ENCODE measurements at regions not wholly inside any gene's neighbourhood (a gene's known extent, or its start where the extent isn't known, plus 50 kb on each side); places are given as distances from the start of the nearest gene placed in this dataset.
A peak's percentile ranks its signal among the peaks of the same experiment; 100 is the strongest.

DNA sequence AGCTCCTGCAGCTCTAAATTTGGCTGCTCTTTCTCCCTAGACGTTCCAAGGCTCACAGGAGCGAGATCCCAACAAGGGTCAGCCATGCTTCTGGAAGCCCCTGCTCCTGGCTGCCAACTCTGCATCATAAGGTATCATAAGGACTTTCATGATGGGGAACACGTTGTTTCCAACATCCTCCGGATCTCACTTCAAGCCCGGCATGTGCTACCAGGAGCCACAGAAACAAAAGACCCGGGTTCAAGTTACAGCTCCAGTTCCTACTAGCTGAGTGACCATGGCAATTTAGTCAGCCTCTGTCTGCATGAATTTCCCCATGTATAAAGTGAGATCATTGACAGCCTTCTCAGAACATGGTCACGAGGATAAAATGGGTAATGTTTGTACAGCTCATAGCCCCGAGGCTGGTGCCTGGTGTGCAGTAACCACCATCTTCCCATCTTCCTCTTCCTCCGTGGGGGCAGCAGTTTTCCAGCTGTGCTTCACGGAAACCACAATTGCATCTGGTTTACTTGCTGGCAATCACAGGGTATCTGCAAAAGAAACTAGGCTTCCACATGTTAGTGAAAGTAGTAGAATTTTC lies 209.0 kb upstream of the ECI2 start:
- ChIA-PET CTCF (interaction anchor here (1.0 kb wide), 1 partner anchor 27 kb away, joined by 3 read pairs; no protein-coding TSS in a partner anchor), POLR2A (no interaction called here)
- peaks cover 7 to 27% (median 13%) of the 10 kb centered on the region in 4 experiments for H3K4me1 ChIP-seq (ENCODE audit: control extremely low read depth in 1 of 4, control insufficient read depth in 4 of 4, insufficient read depth in 4 of 4, low read length in 3 of 4)

DNA sequence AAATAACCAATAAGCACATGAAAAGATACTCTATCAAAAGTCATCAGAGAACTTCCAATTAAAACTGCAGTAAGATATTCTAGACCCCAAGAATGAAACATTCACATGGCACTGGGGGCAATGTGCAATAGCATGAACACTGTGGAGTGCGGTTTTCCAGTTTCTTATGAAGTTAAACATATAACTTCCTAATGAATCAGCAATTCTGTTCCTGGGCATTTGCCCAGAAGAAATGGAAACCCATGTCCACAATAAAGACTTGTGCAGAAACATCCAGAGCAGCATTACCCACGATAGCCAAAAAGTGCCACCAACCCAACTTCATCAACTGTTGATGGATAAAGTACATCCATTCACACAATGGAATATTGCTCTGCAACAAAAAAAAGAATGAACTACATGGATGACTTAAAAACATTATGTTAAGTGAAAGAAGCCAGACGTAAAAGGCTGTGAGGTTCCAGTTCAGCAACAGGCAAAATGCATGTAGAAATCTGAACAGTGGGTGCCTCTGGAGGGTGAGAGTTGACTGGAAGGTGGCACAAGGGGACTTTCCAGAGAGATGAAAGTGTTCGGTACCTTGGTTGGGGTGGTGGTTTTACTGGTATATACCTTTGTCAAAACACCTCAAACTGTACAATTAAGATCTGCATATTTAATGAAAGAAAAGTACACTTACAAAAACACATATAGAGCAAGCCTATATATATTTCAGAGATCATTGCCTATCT lies 207.2 kb upstream of the ECI2 start:
- H3K4me1 ChIP-seq (ENCODE audit: control extremely low read depth in 1 of 4, control insufficient read depth in 4 of 4, insufficient read depth in 4 of 4, low read length in 3 of 4), result peaks cover 7 to 27% (median 13%) of the 10 kb centered on the region in 4 experiments
- no peak for DNase-seq
- 90% methylated on average over 2 of the region's 4 CpGs for WGBS (ENCODE audit: insufficient coverage)
- no peak overlapping the region for H3K27ac ChIP-seq (ENCODE audit: insufficient read depth in 1 of 2, low read depth in 1 of 2, low read length in 2 of 2, poor library complexity in 1 of 2, severe bottlenecking in 2 of 2)
- POLR2A ChIA-PET, result no interaction called here
- no peak overlapping the region for H3K4me3 ChIP-seq (ENCODE audit: control insufficient read depth in 1 of 7, extremely low read depth in 1 of 7, insufficient read depth in 4 of 7, low read depth in 2 of 7, low read length in 6 of 7)
- no peaks in the 10 kb centered on the region for H3K27me3 ChIP-seq (replicated peaks in 2 of 5; ENCODE audit: control insufficient read depth in 4 of 5, insufficient read depth in 5 of 5, low read length in 4 of 5)
- H3K9me3 ChIP-seq (ENCODE audit: control extremely low read depth in 1 of 5, control insufficient read depth in 4 of 5, insufficient read depth in 2 of 5, low read depth in 1 of 5, low read length in 4 of 5), result peaks cover 0 to 5% (median 0%) of the 10 kb centered on the region in 5 experiments
- CTCF ChIA-PET, result no interaction called here
- H3K36me3 ChIP-seq (ENCODE audit: control insufficient read depth in 4 of 4, insufficient read depth in 4 of 4, low read length in 3 of 4), result no peaks in the 10 kb centered on the region

More for the DNA sequence above, 209.0 kb upstream of the ECI2 start:
- peak; percentile 14 to 81 (median 72) for DNase-seq
- 61% methylated on average over 8 of the region's 10 CpGs for WGBS (ENCODE audit: insufficient coverage)
- Histone ChIP-seq H3K9me3 (ENCODE audit: control extremely low read depth in 1 of 5, control insufficient read depth in 4 of 5, insufficient read depth in 2 of 5, low read depth in 1 of 5, low read length in 4 of 5) (peaks cover 0 to under 1% (median 0%) of the 10 kb centered on the region in 5 experiments), H3K27me3 (replicated peaks in 2 of 5; ENCODE audit: control insufficient read depth in 4 of 5, insufficient read depth in 5 of 5, low read length in 4 of 5) (no peaks in the 10 kb centered on the region), H3K4me3 (ENCODE audit: control insufficient read depth in 1 of 7, extremely low read depth in 1 of 7, insufficient read depth in 4 of 7, low read depth in 2 of 7, low read length in 6 of 7) (no peak overlapping the region), H3K27ac (ENCODE audit: insufficient read depth in 1 of 2, low read depth in 1 of 2, low read length in 2 of 2, poor library complexity in 1 of 2, severe bottlenecking in 2 of 2) (no peak overlapping the region), H3K36me3 (ENCODE audit: control insufficient read depth in 4 of 4, insufficient read depth in 4 of 4, low read length in 3 of 4) (no peaks in the 10 kb centered on the region)

DNA sequence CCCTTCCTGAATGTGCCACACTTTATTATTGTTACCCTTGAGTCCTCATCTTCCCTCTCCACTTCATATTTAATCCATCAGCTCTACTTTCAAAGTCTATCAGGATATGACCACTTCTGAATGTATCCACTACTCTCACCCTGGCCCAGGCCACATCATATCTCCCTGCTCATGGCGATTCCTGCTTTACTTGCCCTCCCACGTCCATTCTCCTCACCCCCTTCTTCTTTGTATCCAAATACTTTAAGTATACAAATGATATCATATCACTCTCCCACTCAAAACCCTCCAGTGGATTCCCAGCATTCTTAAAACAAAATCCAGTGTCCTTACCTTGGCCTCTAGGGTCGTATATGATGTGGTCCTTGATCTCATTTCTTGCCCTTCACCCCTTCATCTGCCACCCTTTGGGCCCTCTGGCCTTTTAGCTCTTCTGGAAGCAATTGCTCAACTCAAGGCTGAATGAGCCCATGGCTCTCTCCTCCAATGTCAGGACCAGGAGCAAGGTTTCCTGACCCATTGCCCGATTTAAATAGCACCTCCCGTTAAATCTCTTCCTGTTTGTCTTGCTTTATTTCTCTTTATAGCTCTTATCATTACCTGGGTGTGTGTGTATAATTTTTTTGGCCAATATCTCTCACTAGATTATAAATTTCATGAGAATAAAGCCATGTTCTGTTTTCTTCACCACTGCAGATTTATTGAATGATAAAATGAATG lies 205.9 kb upstream of the ECI2 start:
- WGBS (ENCODE audit: insufficient coverage), result 100% methylated on average over 3 of the region's 5 CpGs
- peaks cover 0 to 5% (median 0%) of the 10 kb centered on the region in 5 experiments for H3K9me3 ChIP-seq (ENCODE audit: control extremely low read depth in 1 of 5, control insufficient read depth in 4 of 5, insufficient read depth in 2 of 5, low read depth in 1 of 5, low read length in 4 of 5)
- no peak overlapping the region for H3K4me3 ChIP-seq (ENCODE audit: control insufficient read depth in 1 of 7, extremely low read depth in 1 of 7, insufficient read depth in 4 of 7, low read depth in 2 of 7, low read length in 6 of 7)
- H3K4me1 ChIP-seq (ENCODE audit: control extremely low read depth in 1 of 4, control insufficient read depth in 4 of 4, insufficient read depth in 4 of 4, low read length in 3 of 4), result peaks cover 7 to 27% (median 13%) of the 10 kb centered on the region in 4 experiments
- no peaks in the 10 kb centered on the region for H3K27me3 ChIP-seq (replicated peaks in 2 of 5; ENCODE audit: control insufficient read depth in 4 of 5, insufficient read depth in 5 of 5, low read length in 4 of 5)
- no peak for DNase-seq
- ChIA-PET CTCF (no interaction called here), POLR2A (no interaction called here)
- H3K27ac ChIP-seq (ENCODE audit: insufficient read depth in 1 of 2, low read depth in 1 of 2, low read length in 2 of 2, poor library complexity in 1 of 2, severe bottlenecking in 2 of 2), result no peak overlapping the region
- no peaks in the 10 kb centered on the region for H3K36me3 ChIP-seq (ENCODE audit: control insufficient read depth in 4 of 4, insufficient read depth in 4 of 4, low read length in 3 of 4)

DNA sequence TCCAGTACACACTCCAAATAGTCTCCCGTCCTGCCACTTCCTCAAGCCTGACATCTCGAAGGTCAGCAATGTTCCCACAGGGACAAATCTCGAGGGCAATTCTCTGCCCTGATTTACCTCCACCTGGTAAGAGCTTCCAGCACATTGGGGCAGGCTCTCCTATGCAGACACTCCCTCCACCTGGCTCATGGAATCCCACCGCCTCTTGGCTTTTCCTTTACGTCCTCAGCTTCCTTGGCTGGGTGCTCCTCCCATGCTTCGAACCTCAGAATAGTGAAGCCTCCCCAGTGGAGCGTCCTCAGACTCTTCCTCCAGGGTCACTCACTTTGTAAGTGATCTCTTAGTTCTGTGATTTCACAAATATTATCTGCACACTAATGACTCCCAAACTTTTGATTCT lies 205.2 kb upstream of the ECI2 start:
- Histone ChIP-seq H3K4me1 (ENCODE audit: control extremely low read depth in 1 of 4, control insufficient read depth in 4 of 4, insufficient read depth in 4 of 4, low read length in 3 of 4) (peaks cover 7 to 24% (median 11%) of the 10 kb centered on the region in 4 experiments), H3K9me3 (ENCODE audit: control extremely low read depth in 1 of 5, control insufficient read depth in 4 of 5, insufficient read depth in 2 of 5, low read depth in 1 of 5, low read length in 4 of 5) (peaks cover 0 to 5% (median 0%) of the 10 kb centered on the region in 5 experiments), H3K4me3 (ENCODE audit: control insufficient read depth in 1 of 7, extremely low read depth in 1 of 7, insufficient read depth in 4 of 7, low read depth in 2 of 7, low read length in 6 of 7) (no peak overlapping the region), H3K27me3 (replicated peaks in 2 of 5; ENCODE audit: control insufficient read depth in 4 of 5, insufficient read depth in 5 of 5, low read length in 4 of 5) (no peaks in the 10 kb centered on the region), H3K36me3 (ENCODE audit: control insufficient read depth in 4 of 4, insufficient read depth in 4 of 4, low read length in 3 of 4) (no peaks in the 10 kb centered on the region), H3K27ac (ENCODE audit: insufficient read depth in 1 of 2, low read depth in 1 of 2, low read length in 2 of 2, poor library complexity in 1 of 2, severe bottlenecking in 2 of 2) (no peak overlapping the region)
- WGBS (ENCODE audit: insufficient coverage), result 98% methylated on average over 7 of the region's 7 CpGs
- DNase-seq, result no peak
- POLR2A ChIA-PET, result no interaction called here
- CTCF ChIA-PET, result no interaction called here

DNA sequence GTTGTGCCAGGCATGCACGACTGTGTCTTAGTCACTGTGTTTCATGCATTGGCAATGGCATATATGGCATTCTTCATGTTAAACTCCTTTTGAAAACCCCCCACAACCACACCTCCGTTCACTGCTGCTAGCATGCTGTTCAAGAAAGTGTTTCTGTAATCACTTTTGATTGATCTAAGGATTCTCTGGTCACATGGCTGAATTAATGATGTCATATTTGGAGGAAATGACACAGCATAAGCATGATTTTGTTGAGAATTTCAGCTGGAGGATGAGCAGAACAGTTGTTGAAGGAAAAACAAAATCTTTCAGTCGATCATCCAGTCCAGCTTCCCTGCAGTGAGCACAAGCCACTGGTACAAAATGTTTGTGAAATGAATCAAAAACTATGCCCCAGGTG lies 203.5 kb upstream of the ECI2 start:
- no peak overlapping the region for H3K4me3 ChIP-seq (ENCODE audit: control insufficient read depth in 1 of 7, extremely low read depth in 1 of 7, insufficient read depth in 4 of 7, low read depth in 2 of 7, low read length in 6 of 7)
- DNase-seq, result no peak
- peaks cover 0 to 5% (median 0%) of the 10 kb centered on the region in 5 experiments for H3K9me3 ChIP-seq (ENCODE audit: control extremely low read depth in 1 of 5, control insufficient read depth in 4 of 5, insufficient read depth in 2 of 5, low read depth in 1 of 5, low read length in 4 of 5)
- H3K27me3 ChIP-seq (replicated peaks in 2 of 5; ENCODE audit: control insufficient read depth in 4 of 5, insufficient read depth in 5 of 5, low read length in 4 of 5), result no peaks in the 10 kb centered on the region
- ChIA-PET CTCF (no interaction called here), POLR2A (no interaction called here)
- peaks cover 0 to 7% (median 0%) of the 10 kb centered on the region in 4 experiments for H3K4me1 ChIP-seq (ENCODE audit: control extremely low read depth in 1 of 4, control insufficient read depth in 4 of 4, insufficient read depth in 4 of 4, low read length in 3 of 4)
- 94% methylated on average over 2 of the region's 3 CpGs for WGBS (ENCODE audit: insufficient coverage)
- H3K36me3 ChIP-seq (ENCODE audit: control insufficient read depth in 4 of 4, insufficient read depth in 4 of 4, low read length in 3 of 4), result no peaks in the 10 kb centered on the region
- no peak overlapping the region for H3K27ac ChIP-seq (ENCODE audit: insufficient read depth in 1 of 2, low read depth in 1 of 2, low read length in 2 of 2, poor library complexity in 1 of 2, severe bottlenecking in 2 of 2)

DNA sequence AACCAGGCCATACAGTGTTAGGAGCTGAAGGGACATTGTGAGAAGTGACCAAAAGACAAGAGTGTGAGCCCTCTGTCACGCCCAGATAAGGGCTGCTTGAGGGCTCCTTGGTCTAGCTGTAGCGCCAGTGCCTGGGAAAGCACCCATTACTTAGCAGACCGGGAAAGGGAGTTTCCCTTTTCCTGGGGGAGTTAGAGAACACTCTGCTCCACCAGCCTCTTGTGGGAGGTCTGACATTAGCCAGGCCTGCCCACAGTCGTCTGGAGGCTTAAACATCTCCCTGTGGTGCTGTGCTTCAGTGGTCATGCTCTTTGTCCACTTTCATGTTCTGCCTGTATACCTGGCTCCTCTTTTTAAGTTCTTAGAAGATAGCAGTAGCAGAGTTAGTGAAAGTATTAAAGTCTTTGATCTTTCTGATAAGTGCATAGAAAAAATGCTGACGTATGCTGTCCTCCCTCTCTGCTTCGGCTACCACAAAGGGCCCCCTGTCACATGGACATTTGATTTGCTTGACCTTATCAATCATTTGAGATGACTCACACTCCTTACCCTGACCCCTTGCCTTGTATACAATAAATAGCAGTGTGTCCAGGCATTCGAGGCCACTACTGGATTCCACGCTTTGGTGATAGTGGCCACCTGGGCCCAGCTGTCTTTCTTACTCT lies 201.5 kb upstream of the ECI2 start:
- no peaks in the 10 kb centered on the region for H3K27me3 ChIP-seq (replicated peaks in 2 of 5; ENCODE audit: control insufficient read depth in 4 of 5, insufficient read depth in 5 of 5, low read length in 4 of 5)
- ChIA-PET POLR2A (no interaction called here), CTCF (no interaction called here)
- DNase-seq, result no peak
- H3K4me1 ChIP-seq (ENCODE audit: control extremely low read depth in 1 of 4, control insufficient read depth in 4 of 4, insufficient read depth in 4 of 4, low read length in 3 of 4), result no peaks in the 10 kb centered on the region
- 97% methylated on average over 7 of the region's 8 CpGs for WGBS (ENCODE audit: insufficient coverage)
- peaks cover 0 to 5% (median 0%) of the 10 kb centered on the region in 5 experiments for H3K9me3 ChIP-seq (ENCODE audit: control extremely low read depth in 1 of 5, control insufficient read depth in 4 of 5, insufficient read depth in 2 of 5, low read depth in 1 of 5, low read length in 4 of 5)
- no peak overlapping the region for H3K27ac ChIP-seq (ENCODE audit: insufficient read depth in 1 of 2, low read depth in 1 of 2, low read length in 2 of 2, poor library complexity in 1 of 2, severe bottlenecking in 2 of 2)
- no peaks in the 10 kb centered on the region for H3K36me3 ChIP-seq (ENCODE audit: control insufficient read depth in 4 of 4, insufficient read depth in 4 of 4, low read length in 3 of 4)
- H3K4me3 ChIP-seq (ENCODE audit: control insufficient read depth in 1 of 7, extremely low read depth in 1 of 7, insufficient read depth in 4 of 7, low read depth in 2 of 7, low read length in 6 of 7), result no peak overlapping the region
